ENCODE measurements at regions not wholly inside any gene's neighbourhood (a gene's known extent, or its start where the extent isn't known, plus 50 kb on each side); places are given as distances from the start of the nearest gene placed in this dataset.

GRCh38 chr17:72258711-72259110 lies 137.9 kb downstream of the SOX9 start:
- DNase-seq (ENCODE audit: low spot score) = no peak

- no peak for DNase-seq (ENCODE audit: low spot score)
These were observed 139.1 kb downstream of the SOX9 start for GRCh38 chr17:72259922-72260321.

DNA sequence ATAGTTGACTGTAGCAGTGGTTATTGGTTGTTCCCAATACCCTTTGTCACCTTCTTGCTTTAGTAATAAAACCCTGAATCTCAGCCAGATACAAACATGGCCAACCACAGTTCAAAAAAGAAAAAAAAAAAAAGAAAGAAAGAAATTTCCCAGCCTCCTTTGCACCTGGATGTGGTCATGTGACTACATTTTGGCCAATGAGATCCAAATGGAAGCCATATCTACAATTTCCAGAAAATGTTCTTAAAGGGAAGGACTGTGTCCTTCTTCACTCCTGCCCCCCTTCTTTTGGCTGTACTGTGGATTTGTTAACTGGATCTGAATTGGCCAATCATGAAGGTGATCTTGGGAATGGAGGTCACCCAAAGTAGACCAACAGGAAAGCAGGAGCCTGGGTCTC lies 141.9 kb downstream of the SOX9 start:
- no peak for DNase-seq (ENCODE audit: low spot score)

GRCh38 chr17:72264682-72265405 lies 144.0 kb downstream of the SOX9 start:
- DNase-seq (ENCODE audit: low spot score) = no peak

DNA sequence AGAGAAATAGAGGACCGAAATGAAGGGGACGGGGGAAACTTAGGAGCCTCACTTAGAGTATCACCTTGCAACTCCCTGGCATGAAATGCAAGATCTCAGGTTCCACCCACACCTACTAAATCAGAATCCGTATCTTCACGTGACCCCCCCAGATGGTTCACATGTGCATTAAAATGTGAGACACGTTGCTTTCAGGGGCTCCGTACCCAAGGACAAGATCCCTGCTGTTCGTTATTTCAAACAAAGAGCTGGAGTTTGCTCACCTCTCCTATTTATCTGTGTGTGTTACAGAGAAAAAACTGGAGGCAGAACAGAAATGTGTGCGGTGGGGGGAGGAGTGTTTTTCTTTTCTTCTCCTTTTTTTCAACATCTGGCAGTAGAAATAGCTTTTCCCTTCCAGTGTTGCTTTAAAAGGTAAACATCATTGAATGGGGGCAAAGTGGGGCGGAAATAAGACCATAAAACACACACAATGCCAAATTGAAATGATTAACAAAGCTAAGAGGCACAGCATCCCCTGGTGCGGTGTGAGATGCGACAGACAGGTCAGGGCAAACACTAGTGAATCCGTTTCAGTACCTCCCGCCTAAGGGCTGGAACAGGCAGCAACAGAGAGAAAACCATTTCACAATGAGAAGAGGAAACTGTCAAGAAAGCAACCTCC lies 145.4 kb downstream of the SOX9 start:
- DNase-seq (ENCODE audit: low spot score) = no peak

DNA sequence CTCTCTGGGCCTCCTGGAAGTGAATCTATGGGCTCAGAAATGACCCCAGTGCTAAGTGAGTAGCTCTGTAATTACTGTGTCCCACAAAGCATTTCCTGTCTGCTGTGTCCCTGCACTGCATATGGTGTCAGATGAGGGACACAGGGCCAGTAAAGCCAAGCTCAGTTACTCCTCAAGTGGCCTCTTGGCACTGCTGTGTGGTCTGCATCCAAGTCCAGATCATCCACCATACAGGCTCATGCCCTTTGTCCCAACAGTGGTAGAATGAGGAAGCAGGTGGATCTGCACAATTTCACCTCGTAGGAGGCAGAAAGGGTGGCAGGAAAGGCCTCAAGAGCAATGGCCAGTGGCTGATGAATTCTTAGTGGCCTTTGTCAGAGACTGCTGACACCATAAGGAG lies 146.8 kb downstream of the SOX9 start:
- no peak for DNase-seq (ENCODE audit: low spot score)

DNA sequence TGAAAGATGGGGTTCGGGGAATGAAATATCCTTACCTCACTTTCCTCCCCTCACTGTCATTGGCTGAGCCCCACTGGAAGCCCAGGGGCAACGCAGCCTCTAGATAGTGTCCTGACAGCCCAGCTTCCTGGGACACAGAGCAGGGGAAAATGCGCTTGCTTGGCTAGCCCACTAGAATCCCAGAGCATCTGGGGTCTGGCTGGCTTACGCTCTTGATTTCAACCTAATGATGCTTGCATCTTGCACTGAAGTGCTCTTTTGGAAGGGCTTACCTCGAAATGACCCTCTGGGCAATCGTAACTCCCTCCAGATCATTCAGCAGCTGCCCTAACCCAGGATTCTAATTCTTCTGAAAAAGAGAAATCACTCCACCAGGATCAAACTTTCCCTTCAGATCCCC lies 147.6 kb downstream of the SOX9 start:
- DNase-seq (ENCODE audit: low spot score) = no peak

- DNase-seq (ENCODE audit: low spot score) = no peak
These were observed 149.6 kb downstream of the SOX9 start for GRCh38 chr17:72270273-72270924.

DNA sequence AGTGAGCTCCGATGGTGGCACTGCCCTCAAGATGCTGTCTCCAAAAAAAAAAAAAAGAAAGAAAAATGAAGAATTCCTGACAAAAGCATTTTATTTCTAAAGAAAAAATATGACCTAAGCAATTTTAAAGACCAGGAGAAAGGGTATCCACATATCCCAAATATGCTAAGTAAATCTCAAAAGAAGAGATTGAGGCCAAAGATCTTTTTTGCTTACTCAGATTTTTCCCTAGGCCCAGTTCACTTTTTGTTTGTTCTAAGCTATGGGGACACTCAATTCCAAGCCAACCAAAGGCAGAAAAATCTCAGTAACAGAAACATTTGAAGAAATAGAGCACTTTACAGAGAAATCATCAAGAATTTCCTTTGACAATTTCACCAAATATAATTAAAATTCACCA lies 150.8 kb downstream of the SOX9 start:
- no peak for DNase-seq (ENCODE audit: low spot score)

DNA sequence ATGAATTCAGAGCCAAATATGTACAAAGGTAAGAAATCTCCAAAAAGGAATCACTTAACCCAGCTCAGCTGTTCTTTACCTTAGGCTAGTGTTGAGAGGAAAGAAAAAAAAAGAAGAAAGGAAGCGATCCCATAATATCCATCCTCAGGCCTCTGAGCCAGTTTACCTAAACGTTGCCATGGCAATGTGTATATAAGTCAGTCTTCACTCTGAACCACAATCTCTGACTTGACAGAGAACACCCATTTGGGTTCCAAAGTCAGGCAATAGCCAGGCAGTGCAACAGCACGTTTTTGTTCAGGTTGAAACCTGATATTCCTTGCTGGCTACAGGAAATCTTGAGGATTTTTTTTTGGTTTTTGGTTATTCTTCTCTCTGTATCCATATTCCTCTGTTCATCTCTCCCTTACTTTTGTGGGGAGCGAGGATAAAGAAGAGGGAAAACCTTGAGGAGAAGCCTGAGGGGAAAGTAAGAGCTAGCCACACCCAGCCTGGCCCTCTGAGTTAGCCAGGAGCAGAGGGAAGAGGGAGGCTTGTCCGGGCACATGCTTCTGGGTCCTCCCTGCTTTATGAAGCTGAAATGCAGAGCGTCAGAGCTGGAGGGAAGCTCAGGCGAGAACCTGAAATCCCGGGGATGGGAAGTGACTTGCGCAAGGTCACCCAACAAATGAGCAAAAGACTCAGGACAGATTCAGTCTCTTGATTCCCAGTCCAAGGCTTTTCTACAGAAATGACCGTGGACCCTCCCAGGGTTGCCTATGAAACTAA lies 152.7 kb downstream of the SOX9 start:
- no peak for DNase-seq (ENCODE audit: low spot score)

- no peak for DNase-seq (ENCODE audit: low spot score)
These were observed 153.8 kb downstream of the SOX9 start for GRCh38 chr17:72274614-72275013.

GRCh38 chr17:72280881-72281280 lies 160.1 kb downstream of the SOX9 start:
- DNase-seq (ENCODE audit: low spot score) = no peak

- DNase-seq (ENCODE audit: low spot score) = no peak
These were observed 161.7 kb downstream of the SOX9 start for GRCh38 chr17:72282439-72283029.

DNA sequence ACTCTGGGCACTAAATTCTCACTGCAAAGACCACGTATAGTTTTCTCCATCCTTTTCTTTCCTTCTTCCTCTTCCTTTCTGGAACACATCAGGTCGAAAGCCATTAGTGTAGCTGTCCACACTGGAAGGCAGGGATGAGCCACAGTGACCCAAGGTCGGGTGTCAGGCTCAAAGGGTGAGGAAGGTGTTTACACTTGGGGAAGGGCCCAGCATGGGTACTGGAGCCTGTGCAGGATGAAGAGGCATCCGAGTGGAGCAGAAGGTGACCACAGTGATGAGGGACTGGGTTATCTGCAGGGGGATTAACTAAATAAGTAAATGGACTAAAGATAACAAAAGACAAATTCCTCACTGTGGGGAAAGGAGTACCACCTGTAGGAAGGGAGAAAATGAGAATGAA lies 164.0 kb downstream of the SOX9 start:
- no peak for DNase-seq (ENCODE audit: low spot score)

GRCh38 chr17:72287586-72287985 lies 166.8 kb downstream of the SOX9 start:
- DNase-seq (ENCODE audit: low spot score) = no peak

- DNase-seq (ENCODE audit: low spot score) = no peak
These were observed 173.7 kb downstream of the SOX9 start for GRCh38 chr17:72294487-72294893.

DNA sequence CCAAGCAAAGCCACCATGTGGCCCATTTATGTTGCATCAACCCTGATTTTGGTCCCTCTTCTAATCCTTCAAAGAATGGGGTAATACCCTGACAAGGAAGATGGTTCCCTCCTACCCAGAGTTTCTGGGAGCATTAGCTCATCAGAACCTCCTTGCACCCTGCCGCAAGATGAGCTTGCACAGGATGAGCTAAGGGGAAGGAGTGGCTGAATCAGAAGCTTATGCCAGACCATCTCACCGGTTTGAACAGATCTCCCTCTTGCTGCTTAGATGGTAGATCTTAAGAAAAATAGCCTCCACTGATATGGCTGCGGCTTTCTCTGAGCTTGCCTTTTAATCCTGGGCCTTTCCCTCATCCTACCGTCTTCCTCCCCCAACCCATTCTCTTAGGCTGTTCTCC lies 175.1 kb downstream of the SOX9 start:
- DNase-seq (ENCODE audit: low spot score) = no peak

GRCh38 chr17:72296456-72296855 lies 175.6 kb downstream of the SOX9 start:
- no peak for DNase-seq (ENCODE audit: low spot score)

- DNase-seq (ENCODE audit: low spot score) = no peak
These were observed 176.7 kb downstream of the SOX9 start for GRCh38 chr17:72297326-72298115.

GRCh38 chr17:72299100-72299499 lies 178.3 kb downstream of the SOX9 start:
- no peak for DNase-seq (ENCODE audit: low spot score)

DNA sequence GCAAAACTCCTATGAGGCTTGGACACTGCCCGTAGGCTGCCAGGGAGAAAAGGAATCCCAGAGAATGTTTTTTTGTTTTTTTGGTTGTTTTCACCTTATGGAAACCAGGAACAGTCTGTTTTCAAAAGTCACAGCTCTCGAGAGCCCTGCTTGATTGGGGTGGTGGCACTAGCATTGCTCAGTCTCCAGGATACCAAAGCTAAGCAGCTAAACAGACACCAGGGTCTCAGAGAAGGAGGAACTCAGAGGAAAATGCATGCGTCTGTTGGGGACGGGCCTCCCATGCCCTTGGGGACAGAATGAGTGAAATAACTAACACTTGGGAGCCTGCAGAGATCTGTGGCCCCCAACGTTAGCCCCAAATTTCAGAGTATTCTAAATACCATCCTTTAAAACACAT lies 178.8 kb downstream of the SOX9 start:
- DNase-seq (ENCODE audit: low spot score) = no peak

Data from CD4-positive, alpha-beta T cell treated with Interleukin-15 for 4 hours (primary cell).